ENCODE measurements at regions not wholly inside any gene's neighbourhood (a gene's known extent, or its start where the extent isn't known, plus 50 kb on each side); places are given as distances from the start of the nearest gene placed in this dataset.

DNA sequence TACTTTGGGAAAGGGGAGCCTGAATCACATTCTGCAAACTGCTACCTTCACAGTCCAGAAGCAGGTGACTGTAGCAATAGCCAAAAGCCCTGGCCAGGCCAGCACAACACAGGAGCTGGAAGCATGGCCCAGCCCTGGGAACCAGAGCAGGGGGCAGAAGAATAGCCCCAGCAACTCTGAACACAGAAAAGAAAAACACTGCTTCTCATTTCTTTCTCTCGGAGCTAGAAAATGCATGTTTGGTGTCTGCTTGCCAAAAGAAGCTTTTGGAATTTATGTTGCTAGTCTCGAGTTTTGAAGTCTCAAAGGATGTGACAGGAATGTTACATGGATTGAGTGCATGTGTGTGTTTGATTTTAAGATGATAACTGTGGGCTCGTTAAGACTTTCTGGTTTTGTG lies 79.8 kb upstream of the SCAF8 start:
- BruUV-seq (replicated peaks): no TSS peak
- FAIRE-seq: no peak
- DNase-seq (ENCODE audit: low read depth, low spot score): no peak
- H3K27me3 ChIP-seq (ENCODE audit: control insufficient read depth in 2 of 2, insufficient read depth in 2 of 2, low read length in 2 of 2): no peaks in the 10 kb centered on the region
- no peaks in the 10 kb centered on the region for H4K20me1 ChIP-seq (replicated peaks; ENCODE audit: control insufficient read depth, extremely low read depth, insufficient read depth, low read length)
- ChIA-PET CTCF (interaction anchor here (0.6 to 2.8 kb wide), 10 partner anchors 9 to 220 kb away, joined by 3 to 16 read pairs (median 4); no protein-coding TSS in a partner anchor), POLR2A (no interaction called here)
- no peaks in the 10 kb centered on the region for H3K9me3 ChIP-seq (replicated peaks; ENCODE audit: control insufficient read depth, insufficient read depth, low read length)
- H3K79me2 ChIP-seq (ENCODE audit: control insufficient read depth, insufficient read depth, low read length): no peaks in the 10 kb centered on the region
- no peak overlapping the region for H3K4me3 ChIP-seq (replicated peaks in 1 of 3; ENCODE audit: insufficient read depth in 1 of 3, low read depth in 1 of 3, low read length in 3 of 3)
- dilution Hi-C loops (cut with MboI; ENCODE audit: extremely low pct_ligation_motif_present, low sequenced_read_pairs): no loop called here
- TF ChIP-seq POLR2A (IDR thresholded peaks at IDR 0.05; ENCODE audit: low read depth, low read length) (no peak), MYC (IDR thresholded peaks at IDR 0.05; ENCODE audit: low read depth, low read length) (no peak), GATA2 (IDR thresholded peaks at IDR 0.05; ENCODE audit: insufficient read depth, insufficient read length, low read depth, low read length) (no peak), JUN (IDR thresholded peaks at IDR 0.05; ENCODE audit: borderline replicate concordance, insufficient read depth, insufficient read length, low read depth) (no peak), EZH2 (IDR thresholded peaks at IDR 0.05; ENCODE audit: borderline replicate concordance, low read depth, low read length, severe bottlenecking) (no peak), FOS (IDR thresholded peaks at IDR 0.05; ENCODE audit: borderline replicate concordance, insufficient read depth, low read length) (no peak), POLR2AphosphoS5 (IDR thresholded peaks at IDR 0.05; ENCODE audit: insufficient read depth, low read depth, low read length) (no peak)
- TF ChIP-seq, protein P1, sequence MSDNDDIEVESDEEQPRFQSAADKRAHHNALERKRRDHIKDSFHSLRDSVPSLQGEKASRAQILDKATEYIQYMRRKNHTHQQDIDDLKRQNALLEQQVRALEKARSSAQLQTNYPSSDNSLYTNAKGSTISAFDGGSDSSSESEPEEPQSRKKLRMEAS (IDR thresholded peaks at IDR 0.05; ENCODE audit: insufficient read depth, insufficient read length): no peak
- TF ChIP-seq, protein P2, sequence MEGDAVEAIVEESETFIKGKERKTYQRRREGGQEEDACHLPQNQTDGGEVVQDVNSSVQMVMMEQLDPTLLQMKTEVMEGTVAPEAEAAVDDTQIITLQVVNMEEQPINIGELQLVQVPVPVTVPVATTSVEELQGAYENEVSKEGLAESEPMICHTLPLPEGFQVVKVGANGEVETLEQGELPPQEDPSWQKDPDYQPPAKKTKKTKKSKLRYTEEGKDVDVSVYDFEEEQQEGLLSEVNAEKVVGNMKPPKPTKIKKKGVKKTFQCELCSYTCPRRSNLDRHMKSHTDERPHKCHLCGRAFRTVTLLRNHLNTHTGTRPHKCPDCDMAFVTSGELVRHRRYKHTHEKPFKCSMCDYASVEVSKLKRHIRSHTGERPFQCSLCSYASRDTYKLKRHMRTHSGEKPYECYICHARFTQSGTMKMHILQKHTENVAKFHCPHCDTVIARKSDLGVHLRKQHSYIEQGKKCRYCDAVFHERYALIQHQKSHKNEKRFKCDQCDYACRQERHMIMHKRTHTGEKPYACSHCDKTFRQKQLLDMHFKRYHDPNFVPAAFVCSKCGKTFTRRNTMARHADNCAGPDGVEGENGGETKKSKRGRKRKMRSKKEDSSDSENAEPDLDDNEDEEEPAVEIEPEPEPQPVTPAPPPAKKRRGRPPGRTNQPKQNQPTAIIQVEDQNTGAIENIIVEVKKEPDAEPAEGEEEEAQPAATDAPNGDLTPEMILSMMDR (IDR thresholded peaks at IDR 0.05; ENCODE audit: extremely low read depth in 1 of 2, insufficient read depth in 1 of 2, low read depth in 1 of 2, low read length in 2 of 2): no peak
- H3K27ac ChIP-seq (ENCODE audit: insufficient read depth, low read depth, low read length): peak overlapping the region; percentile 92
- H3K36me3 ChIP-seq (ENCODE audit: control insufficient read depth in 2 of 2, extremely low read depth in 1 of 2, insufficient read depth in 2 of 2, low read length in 2 of 2): no peaks in the 10 kb centered on the region
- H3K9ac ChIP-seq (replicated peaks; ENCODE audit: extremely low read depth, insufficient read depth, low read length): peak overlapping the region; percentile 56
- intact Hi-C loops (cut with micrococcal nuclease): loop anchor here (1.0 to 5.0 kb wide), 3 partner anchors 9 to 361 kb away; no protein-coding TSS in a partner anchor
- H2AFZ ChIP-seq (ENCODE audit: low read depth, low read length): peak overlapping the region; percentile 67
- H3K4me2 ChIP-seq (ENCODE audit: insufficient read depth, low read length): peak overlapping the region; percentile 44
- H3K9me1 ChIP-seq (replicated peaks; ENCODE audit: control insufficient read depth, extremely low read depth, insufficient read depth, low read length): no peaks in the 10 kb centered on the region
- H3K4me1 ChIP-seq (ENCODE audit: control insufficient read depth, extremely low read depth, insufficient read depth, low read length): peaks cover 33% of the 10 kb centered on the region

Data from endothelial cell of umbilical vein (primary cell).